ENCODE measurements at regions not wholly inside any gene's neighbourhood (a gene's known extent, or its start where the extent isn't known, plus 50 kb on each side); places are given as distances from the start of the nearest gene placed in this dataset.

DNA sequence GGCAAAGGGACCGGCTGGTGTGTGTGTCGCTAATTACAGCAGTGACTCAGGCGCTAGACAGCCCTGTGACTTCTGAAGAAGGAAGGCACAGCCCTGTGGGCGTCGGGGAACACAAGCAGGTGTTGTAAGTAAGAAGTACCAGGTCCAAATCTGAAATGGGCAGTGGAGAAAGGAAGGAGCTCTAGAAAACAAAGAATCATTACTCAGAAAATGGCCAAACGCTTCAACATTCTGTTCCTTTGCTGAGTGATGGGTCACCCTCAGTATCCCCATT, 106.8 kb downstream of the PXDC1 start:
- TF ChIP-seq, protein P1, sequence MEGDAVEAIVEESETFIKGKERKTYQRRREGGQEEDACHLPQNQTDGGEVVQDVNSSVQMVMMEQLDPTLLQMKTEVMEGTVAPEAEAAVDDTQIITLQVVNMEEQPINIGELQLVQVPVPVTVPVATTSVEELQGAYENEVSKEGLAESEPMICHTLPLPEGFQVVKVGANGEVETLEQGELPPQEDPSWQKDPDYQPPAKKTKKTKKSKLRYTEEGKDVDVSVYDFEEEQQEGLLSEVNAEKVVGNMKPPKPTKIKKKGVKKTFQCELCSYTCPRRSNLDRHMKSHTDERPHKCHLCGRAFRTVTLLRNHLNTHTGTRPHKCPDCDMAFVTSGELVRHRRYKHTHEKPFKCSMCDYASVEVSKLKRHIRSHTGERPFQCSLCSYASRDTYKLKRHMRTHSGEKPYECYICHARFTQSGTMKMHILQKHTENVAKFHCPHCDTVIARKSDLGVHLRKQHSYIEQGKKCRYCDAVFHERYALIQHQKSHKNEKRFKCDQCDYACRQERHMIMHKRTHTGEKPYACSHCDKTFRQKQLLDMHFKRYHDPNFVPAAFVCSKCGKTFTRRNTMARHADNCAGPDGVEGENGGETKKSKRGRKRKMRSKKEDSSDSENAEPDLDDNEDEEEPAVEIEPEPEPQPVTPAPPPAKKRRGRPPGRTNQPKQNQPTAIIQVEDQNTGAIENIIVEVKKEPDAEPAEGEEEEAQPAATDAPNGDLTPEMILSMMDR (conservative IDR thresholded peaks at IDR 0.05; ENCODE audit: low read depth in 2 of 2): no peak
- TF ChIP-seq EZH2phosphoT487 (IDR thresholded peaks at IDR 0.05; ENCODE audit: unreplicated experiment) (no peak), POLR2AphosphoS5 (IDR thresholded peaks at IDR 0.05; ENCODE audit: low read depth) (no peak), EZH2 (IDR thresholded peaks at IDR 0.05; ENCODE audit: low read depth, unreplicated experiment) (no peak), CREB1 (CRISPR knock-in tag; IDR thresholded peaks at IDR 0.05; ENCODE audit: low read depth) (no peak), NANOG (IDR thresholded peaks at IDR 0.05; ENCODE audit: borderline replicate concordance) (no peak), JUNB (IDR thresholded peaks at IDR 0.05; ENCODE audit: unreplicated experiment) (no peak)
